ENCODE measurements at regions not wholly inside any gene's neighbourhood (a gene's known extent, or its start where the extent isn't known, plus 50 kb on each side); places are given as distances from the start of the nearest gene placed in this dataset.

GRCh38 chr3:30504939-30505338 is 101.5 kb upstream of the TGFBR2 start:
- DNase-seq, result no peak

- no peak for DNase-seq
These were observed 100.4 kb upstream of the TGFBR2 start for GRCh38 chr3:30505866-30506520.

GRCh38 chr3:30508339-30508738 is 98.1 kb upstream of the TGFBR2 start:
- DNase-seq, result no peak

DNA sequence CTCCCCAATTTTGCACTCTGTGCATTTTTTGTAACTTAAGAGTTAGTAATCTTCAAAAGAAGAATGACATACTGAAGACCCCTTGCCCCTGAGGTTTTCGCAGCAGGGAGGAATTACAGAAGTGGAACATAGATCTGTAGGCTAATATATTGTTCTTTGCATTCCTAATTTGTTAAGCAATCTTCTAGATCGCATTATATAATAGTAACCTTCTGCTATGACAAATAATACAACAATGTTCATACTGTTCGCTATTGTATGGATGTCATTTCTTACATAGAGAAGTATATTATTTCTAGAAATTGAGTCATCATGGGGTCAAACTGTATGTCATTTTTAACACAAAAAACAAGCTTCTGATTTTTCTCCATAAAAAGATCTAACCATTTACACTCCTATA is 95.8 kb upstream of the TGFBR2 start:
- DNase-seq, result no peak

DNA sequence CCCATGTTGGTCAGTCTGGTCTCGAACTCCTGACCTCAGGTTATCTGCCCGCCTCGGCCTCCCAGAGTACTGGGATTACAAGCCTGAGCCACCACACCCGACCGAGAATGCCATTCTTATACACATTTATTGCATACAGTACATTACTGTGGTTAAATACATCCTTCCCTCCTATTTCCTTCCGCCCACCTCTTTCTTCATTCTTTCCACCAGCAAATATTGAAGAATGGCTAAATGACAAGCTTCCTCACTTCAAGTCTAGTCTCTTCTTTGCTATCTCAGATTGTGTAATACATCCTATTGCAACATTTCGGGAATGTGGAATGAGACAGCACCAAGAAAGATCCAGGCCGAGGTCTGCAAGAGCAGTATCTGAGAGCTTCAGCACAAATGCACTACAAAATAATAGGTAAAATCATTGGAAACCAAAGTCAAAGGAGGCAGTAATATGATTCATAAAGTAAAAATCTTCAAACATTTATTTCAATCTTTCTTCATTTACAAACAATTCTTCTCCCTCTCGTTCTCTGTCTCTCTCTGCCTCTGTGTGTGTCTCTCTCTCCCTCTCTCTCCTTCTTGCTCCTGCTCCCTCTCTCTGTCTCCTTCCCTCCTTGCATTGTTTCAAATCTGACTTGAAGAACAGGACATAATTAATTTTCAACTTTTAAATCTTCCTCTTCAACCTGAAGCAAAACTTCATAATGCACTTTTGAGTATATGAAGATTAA is 94.7 kb upstream of the TGFBR2 start:
- no peak for DNase-seq

DNA sequence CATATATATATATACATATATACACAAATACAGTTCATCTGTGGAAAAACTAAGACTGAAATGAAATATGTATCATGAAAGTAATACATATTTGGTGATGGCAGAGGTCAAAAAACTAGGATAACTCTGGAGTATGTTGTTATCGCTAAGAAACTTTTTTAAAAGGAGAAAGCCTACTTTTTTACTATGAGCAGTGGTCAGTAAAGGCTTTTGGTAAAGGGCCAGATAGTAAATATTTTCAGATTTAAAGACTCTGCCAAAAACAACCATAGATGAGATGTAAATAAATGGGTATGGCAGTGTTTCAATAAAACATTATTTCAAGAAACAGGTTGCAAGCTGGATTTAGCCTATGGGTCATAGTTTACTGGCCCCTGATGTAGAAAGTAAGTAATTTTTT is 93.8 kb upstream of the TGFBR2 start:
- no peak for DNase-seq

DNA sequence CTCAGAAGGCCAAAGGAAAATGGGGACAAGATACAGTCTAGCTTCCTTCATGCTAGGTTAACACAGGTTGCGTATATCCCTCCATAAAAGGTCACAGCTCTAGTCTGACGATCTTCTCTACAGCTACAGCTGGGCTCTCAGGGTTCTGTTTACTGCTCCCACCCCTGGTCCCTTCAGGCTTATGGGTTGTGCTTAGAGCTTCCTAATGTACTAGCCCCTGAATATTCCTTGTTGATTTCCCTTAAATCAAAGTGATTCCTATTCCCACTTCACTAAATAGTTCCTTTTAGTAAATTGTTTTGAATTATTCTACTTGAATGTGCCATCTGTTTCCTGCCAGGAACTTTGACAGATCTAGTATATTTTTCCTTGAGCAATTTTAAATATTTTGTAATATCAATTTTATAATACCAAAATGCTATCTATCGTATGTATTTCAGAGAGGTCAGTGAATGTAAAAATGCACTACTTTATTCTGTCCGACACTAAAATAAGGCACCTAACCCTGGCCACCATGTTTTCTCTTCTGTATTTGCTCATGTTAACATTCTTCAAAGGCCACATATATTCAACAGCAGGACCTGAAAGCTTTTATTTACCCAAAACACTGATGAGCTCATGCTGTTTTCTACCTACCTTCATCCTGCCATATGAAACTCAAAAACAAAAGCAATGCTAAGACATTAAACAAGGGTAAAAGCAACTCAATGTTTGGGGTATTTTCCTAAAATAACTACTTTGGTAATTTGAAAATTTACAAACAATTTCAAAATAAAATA is 92.8 kb upstream of the TGFBR2 start:
- DNase-seq, result no peak

DNA sequence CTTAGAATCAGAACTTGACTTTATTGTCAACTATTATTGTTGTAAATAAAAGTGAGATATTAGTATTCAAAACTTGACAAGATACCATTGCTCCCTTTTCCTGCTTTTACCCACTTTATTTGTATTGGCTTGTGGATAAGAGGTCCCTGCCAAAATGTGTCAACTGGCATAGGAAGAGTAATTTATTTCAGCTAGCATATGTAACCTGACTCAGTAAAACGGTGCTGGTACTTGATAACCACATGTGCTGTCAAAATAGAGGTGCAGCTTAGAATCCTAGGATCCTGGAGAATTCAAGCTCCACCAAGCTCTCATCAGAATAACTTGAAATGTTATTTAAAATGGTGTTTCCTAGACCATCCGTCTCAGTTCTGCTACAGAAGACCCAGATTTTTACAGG is 90.2 kb upstream of the TGFBR2 start:
- no peak for DNase-seq

DNA sequence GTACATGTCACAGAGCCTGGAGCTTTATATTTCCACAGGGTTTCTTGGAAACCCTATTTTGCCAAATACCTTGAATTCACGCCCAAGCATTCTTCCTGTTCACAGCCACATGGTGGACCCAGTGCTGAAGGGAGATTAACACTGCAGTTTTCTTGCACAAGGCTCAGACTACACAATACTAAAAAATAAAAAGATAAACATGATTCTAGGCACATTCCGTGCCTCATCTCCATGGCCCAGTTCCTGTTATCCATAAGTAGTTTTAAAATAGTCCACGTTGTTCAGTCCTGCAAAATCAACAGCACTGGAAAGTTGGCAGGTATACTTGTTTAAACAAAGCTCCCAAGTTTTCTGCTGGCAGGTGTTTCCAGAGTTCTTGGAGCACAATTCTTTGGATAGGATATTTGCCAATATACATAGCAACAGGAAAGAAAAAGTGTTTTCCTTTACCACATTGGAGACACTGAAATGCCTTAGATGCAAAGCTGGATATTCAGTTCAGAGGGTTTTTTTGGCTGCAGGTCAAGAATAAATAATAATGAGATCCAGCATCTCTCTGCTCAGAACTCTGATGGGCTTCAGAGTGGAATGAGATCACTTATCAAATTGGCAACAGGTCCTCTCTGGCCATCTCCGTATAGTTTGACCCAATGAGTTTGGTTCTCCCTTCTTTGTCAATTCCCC is 88.1 kb upstream of the TGFBR2 start:
- DNase-seq, result no peak

- DNase-seq, result no peak
These were observed 87.5 kb upstream of the TGFBR2 start for GRCh38 chr3:30518872-30519271.

DNA sequence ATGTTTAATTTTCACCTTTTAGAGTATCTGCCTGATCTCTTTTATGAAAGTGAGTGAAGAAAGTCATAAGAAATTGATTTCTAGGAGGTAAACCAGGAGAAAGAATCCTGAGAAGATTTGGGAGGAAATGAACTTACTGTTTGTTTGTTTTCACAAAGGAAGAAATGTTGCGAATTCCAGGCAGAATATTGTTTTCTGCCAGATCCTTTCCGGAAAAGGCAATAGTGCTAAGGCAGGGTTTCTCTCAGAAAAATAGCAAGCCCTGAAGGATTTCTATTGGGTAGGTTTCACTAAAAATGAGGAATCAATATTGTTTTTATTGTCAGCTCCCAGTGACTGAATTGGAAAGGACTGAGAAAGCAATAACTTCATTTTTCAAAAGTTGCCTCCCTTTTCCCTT is 85.7 kb upstream of the TGFBR2 start:
- no peak for DNase-seq

DNA sequence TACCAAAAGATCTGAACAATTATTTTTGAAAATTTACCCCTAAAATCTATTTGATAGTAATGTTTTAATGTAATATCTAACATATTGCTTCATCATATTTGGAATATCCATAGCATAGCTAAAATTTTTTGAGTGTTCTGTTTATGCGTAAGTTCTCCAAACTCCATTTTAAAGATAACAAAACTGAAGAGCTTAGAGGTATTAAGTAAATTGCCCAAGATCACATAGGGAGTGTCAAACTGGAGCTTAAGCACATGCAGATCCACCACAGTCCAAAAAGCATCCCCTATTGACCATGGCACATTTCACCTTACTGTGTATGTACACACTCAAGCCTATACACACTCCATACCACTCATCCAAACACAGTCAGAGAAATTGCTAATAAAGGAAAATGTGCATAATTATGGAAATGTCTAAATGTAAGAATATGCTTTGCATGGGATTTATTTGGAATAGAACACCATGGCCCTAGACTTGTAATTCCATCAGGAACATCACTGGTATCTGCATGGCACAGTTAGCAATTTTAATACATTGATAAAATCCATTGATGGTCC is 85.2 kb upstream of the TGFBR2 start:
- no peak for DNase-seq

DNA sequence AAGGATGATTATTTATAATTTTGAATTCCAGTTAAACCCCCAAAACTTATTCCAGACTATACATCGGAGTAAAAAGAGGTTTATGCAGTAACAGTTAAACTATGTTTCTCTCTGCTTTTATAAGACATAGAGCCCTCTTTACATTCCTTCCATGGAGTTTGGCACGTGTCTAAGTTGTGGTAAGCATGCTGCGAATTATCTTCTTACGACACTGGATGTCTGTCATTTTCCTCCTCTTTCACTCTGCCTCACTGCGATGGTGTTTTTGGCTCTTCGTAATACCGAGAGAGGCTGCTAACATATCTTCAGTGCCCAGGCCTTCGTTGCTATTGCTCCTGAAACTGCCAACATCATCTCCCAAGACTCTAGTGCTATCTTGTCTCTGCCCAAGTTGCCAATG is 83.9 kb upstream of the TGFBR2 start:
- no peak for DNase-seq

- no peak for DNase-seq
These were observed 83.0 kb upstream of the TGFBR2 start for GRCh38 chr3:30523366-30523765.

- no peak for DNase-seq
These were observed 81.9 kb upstream of the TGFBR2 start for GRCh38 chr3:30524357-30525040.

GRCh38 chr3:30526031-30526430 is 80.4 kb upstream of the TGFBR2 start:
- DNase-seq, result no peak

DNA sequence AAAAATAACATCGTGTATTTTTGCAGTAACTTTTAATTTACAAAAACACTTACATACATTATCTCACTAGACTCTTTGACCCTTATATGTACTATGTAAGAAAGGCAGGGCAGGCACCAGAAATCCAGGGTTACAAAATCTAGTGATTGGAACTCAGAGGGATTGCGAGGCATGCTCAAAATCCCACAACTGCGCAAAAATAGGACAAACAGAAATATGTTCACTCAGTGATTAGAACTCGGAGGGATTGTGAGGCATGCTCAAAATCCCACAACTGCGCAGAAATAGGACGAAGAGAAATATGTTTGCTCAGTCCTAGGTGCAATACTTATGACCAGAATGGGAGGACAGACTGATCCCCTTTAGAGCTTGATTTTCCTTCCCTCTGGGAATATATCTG is 79.2 kb upstream of the TGFBR2 start:
- no peak for DNase-seq

GRCh38 chr3:30527720-30528119 is 78.7 kb upstream of the TGFBR2 start:
- no peak for DNase-seq

DNA sequence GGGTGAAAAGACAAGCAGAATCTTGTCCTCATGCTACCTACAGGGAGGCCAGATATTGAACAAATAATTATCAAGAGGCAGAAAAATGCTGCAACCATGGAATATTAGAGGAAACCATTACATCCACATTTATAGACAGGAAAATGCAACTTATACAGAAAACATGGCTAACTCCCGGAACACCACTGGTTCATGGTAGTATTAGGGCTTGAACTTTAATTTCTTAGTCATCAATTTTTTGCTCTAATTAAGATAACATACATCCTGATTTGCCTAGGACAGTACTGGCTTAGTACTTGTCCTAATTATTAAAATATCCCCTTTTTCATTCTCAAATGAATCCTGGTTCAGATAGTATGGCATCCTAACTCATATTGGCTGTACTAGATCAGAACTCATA is 76.3 kb upstream of the TGFBR2 start:
- no peak for DNase-seq

DNA sequence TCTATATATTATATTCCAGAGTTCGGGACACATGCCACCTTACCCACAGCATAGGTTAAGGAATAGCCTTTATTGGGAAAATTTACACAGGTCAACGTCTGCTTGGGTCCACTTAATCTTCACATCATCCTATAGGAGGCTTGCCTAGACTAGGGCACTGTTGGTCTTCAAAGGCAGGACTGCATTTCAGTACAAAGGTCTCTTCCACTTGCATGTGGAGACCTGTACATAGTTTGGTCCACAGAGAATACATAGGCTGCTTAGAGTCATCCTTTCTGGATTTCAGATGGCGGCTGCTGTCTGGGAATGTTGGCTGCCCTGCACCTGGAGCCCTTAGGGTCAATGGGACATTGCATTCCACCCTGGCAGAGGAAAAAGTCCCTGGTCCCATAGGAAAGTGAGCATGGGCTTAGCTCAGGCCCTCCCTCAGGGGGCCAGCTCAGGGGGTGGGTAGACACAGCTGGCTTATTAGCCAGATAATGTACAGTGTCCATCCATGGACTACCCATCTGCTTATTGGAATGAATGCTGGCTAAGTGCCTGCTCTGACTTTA is 75.3 kb upstream of the TGFBR2 start:
- DNase-seq, result no peak

DNA sequence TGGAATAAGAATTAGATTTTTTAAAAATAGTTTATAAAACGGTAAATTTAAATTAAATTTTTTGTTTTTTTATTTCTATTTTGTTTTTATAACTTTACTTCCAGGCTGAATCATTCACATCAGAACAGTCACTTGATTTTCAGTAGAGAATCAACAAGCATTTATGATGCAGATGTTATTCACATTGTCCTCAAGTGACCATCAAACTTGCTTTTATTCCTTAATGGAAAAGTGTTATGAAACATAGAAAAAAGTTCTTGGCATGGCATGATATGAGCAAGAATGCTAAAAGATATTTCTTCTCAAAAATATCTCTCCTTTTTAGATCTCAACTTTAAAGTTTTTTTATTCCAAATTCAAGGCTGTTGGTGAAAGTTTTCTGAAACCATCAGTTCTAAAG is 70.9 kb upstream of the TGFBR2 start:
- DNase-seq, result no peak

GRCh38 chr3:30538791-30539190 is 67.6 kb upstream of the TGFBR2 start:
- no peak for DNase-seq
